ENCODE measurements at regions not wholly inside any gene's neighbourhood (a gene's known extent, or its start where the extent isn't known, plus 50 kb on each side); places are given as distances from the start of the nearest gene placed in this dataset.

GRCh38 chr1:30489737-30490389, 233.5 kb downstream of the MATN1 start:
- no peak for TF ChIP-seq CTCF (IDR thresholded peaks at IDR 0.05)
- no peak for TF ChIP-seq POLR2A (IDR thresholded peaks at IDR 0.05)
